ENCODE measurements at regions not wholly inside any gene's neighbourhood (a gene's known extent, or its start where the extent isn't known, plus 50 kb on each side); places are given as distances from the start of the nearest gene placed in this dataset.
"Not testable (repeated sequence)": the region's sequence is repeated elsewhere in the genome, so short reads cannot be mapped to it uniquely, and the experiment has no call there.

DNA sequence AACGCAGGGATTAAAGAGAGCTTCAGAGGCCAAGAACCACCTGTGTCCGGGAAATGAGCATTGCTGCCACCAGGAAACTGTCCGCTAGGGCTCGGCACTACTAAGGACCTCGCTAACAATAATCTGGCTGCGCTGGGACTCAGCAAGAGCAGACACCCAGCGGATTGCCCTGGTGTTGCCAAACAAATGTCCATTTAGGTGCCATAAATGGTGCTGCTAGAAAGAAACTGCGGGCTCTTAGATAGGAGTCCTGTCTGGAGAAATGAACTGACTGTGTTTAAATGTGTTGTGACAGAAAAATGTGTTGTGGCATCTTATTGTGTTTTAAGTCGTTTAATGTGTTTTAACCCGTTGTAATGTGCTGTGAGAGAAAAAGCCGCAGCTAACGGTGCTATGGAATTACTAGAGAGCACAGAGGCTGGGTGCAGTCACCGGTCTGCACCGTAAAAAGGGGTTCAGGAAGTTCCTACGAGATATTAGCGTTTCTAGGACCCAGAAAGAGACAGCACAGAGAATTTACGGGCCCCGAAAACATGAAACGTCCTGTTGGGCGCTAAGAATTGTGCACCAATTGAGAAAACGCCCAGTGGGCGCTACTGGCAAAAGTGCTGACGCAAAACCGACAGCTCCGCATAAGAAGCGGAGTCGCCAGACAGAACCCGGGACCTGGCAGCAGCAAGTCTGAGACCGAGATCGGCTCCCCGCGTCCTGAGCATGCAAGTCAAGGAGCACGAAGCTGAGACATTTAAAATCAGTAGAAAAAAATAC is 90.6 kb downstream of the ANXA2R start:
- no peak for DNase-seq

DNA sequence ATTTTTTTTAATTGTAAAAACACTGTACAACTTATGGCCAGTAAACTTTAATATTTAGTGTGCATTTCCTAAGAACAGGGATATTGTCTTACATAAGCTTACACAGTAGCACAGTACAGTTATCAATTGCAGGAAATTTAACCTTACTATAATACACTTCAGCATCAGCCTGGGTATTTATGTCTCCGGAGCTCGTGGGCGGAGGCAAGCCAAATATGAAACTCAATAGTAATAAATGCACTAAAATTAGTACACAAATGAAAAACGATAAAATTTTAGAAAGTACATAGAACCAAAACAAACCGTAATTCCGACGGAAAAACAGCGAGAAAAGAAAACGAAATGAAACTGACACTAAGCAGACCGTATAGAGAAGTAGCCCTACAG is 91.2 kb downstream of the ANXA2R start:
- no peak for DNase-seq

DNA sequence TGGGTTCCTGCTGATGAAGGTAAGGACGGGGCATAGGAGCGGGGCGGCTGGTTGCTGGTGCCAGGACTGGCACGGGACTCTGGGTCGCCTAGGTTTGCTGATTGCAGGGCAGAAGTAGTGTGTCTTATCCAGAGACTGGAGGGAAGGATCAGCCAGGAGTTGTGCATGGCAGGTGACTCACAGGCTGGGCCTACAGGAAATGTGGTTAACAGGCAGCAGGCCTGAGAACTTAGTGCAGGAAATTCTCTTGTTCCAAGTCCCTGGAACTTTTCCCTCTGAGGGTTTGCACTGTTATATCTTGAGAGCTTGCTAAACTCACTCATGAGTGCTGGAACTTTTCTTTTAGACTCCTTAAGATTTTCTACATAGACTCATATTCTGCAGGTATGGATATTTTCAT is 95.1 kb downstream of the ANXA2R start:
- DNase-seq = no peak

DNA sequence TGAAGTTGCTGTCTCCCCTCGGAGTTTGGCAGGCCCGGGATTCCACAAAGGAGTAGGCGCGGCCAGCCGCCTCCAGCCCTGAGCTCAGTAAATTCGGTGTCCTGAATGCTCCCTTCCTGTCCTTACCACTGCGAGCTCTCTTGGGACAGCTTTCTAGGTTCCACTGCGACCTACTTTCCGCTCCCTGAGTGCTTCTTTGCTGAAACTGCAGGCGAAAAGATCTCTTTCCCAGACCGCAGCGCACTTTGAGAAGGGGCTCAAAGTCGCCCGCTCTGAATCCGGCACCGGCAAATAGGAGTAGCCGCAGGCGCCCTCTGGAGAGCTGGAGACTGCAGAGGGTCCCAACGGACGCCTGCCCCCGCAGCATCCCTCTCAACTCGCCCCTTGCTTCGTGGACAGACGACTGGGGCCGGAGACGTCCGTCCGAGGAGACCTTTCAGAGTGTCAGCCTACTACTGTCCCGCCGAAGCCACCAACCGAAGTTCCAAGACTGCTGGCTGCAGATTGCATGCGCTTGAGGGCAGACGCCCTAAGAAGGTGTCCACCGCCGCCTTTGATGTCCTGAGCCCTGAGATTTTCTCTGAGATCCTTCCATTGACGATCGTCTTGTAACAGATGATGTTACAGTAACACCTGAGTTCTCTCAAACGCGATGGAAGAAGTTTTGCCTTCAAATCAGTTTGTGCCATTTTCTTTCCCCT is 96.0 kb downstream of the ANXA2R start:
- DNase-seq = no peak

DNA sequence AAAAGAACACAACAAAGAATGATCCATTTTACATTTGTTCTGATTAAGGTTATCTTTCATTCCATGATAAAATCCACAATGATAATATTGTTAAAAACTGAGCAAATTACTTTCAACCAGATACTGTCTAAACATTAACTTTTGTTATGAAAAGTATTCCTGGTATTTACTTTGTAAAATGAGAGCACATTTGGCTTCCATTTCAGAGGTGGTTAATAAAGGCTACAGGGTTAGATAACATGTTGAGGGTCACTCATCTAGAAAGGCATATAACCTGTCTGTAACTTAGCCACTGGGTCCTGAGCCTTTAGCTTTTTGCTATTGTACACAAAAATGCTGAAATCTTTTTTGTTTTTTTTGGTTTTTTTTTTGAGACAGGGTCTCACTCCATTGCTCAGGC is 99.3 kb downstream of the ANXA2R start:
- no peak for DNase-seq

DNA sequence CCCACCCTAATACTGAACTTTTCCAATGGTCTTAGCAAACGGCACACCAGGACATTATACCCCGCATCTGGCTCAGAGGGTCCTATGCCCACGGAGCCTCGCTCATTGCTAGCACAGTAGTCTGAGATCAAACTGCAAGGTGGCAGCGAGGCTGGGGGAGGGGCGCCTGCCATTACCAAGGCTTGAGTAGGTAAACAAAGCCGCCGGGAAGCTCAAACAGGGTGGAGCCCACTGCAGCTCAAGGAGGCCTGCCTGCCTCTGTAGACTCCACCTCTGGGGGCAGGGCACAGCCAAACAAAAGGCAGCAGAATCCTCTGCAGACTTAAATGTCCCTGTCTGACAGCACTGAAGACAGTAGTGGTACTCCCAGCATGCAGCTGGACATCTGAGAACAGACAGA is 108.1 kb downstream of the ANXA2R start:
- not testable (repeated sequence) for DNase-seq

DNA sequence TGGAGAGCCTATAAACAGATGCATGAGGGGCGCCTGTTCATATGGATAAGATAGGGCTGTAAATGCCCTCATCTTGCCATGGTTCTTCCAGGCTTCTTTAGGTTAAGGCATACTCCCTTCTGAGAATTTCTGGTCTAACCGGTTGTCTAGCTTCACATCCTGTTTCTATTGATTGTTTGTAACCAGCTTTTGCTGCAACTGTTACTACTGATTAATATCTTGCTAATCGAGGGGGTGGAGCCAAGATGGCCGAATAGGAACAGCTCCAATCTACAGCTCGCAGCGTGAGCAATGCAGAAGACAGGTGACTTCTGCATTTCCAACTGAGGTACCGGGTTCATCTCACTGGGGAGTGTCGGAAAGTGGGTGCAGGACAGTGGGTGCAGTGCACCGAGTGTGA is 108.7 kb downstream of the ANXA2R start:
- not testable (repeated sequence) for DNase-seq

DNA sequence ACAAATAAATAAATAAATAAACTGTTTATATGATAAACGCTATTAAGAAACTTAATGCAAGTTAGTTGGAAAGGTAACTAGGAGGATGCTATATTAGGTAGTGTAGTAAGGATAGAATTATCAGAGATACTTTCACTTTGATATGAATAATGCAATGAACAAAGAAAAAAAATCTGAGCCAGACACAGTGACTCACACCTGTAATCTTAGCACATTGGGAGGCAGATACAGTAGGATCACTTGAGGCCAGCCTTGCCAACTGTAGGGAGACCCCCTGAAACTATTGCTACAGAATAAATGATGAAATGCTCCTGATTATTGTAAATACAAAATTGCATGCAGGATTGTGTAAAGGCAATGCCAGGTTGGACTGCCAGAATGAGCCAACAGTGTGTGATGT is 109.2 kb downstream of the ANXA2R start:
- DNase-seq = no peak

DNA sequence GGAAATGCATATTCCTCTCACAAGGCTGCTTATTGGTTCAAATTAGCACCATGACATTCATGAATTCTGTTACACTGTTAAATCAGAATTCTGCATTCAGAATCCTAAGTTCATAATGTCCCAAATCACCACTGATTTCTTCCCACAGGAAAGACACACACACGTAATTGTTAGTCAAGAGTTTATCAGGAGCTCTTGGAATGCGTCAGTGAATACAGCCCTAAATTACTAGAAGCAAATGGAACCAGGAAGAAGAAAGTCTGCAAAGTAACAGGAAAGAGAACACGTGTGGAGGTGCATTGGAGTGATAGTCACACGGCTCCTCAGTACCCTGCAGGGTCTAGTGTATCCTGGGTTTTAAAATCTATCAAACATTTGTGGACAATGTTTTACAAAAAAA is 110.2 kb downstream of the ANXA2R start:
- DNase-seq = no peak

DNA sequence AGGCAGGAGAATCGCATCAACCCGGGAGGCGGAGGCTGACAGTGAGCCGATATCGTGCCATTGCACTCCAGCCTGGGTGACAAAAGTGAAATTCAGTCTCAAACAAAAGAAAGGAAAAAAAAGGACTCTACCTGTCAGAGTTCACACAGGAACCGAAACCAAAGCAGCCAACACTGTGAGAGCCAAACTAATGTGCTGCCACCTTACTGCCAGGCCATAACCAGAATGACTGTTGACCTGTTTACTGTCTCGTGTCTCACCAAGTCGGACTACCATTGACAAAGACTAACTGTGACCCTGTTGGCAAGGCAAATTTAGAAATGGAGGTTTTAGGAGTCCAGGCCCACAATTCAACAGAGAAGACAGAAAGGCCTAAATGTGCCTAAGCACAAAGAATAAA is 112.4 kb downstream of the ANXA2R start:
- DNase-seq = no peak

DNA sequence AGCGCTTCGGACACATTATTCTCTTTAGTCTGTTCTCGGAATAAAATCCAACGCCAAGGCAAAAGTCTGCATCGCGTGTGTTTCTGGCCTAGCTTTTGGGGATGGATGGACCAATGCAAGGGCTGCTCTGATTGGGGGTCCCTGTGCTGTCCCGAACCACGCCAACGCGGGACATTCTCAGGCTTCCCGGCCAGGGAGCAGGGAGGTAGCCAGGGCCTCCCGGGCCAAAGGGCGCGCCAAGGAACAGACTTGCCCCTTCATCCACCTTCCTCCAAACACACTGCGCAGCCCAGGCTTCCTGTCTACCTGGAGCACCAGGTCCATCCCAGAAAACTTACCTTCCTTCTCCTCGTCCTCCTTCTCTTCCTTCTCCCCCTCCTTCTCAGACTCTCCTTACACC is 113.0 kb upstream of the SELENOP start:
- no peak for DNase-seq

DNA sequence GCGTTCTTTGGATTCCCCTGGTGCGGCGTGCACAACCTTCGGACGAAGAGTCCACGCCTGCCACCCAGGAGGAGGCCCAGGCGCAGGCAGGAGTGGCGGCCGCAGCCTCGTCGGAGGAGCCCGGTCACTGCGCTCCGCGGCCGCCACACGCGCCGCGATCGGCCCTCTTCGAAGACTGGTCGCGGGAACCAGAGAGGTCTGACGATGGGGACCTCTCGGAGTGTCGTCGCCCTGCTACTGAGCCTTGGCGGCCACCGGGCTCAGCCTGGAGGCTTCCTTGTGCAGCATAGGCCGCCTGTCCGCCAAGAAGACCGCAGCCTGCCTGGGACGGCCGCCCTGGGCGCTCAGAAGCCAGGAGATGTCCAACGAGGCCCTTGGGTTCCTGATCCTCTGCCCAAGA is 112.5 kb upstream of the SELENOP start:
- DNase-seq = no peak

DNA sequence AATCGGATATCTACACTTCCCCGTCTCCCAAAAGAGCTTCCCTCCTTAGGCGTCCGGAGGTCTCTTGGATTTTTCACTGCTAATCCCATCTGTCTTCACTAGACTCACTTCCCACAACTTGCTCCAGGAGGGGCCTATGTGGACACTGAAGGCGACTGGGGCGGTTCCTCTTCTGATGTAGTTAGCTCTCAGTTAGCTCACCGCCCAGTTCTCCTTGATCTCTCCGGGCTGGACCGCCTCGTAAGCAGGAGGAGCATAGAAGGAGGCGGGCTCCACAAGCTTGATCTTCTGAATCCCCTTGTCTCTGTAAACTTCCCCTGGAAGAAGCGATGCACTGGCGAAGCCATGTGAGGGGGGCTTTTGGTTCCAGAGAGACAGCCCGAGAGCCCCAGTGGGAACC is 112.0 kb upstream of the SELENOP start:
- no peak for DNase-seq

DNA sequence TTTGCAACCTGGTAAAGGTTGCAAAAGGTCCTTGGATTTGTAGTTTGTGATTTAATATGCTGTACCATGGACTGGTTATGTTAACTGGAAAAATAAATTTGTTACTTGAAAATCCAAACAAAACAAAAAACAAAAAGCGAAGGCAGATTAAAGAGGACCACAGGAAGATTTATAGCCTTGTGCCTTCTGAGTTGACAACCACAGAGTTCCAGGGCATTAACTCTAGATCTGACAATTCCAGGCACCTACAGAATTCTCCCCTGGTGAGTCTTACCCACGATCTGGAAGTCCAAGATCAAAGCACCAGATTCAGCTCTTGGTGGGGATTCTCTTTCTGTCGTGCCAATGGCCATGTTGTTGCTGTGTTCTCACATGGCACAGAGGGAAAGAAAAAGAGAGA is 107.9 kb upstream of the SELENOP start:
- DNase-seq = no peak

DNA sequence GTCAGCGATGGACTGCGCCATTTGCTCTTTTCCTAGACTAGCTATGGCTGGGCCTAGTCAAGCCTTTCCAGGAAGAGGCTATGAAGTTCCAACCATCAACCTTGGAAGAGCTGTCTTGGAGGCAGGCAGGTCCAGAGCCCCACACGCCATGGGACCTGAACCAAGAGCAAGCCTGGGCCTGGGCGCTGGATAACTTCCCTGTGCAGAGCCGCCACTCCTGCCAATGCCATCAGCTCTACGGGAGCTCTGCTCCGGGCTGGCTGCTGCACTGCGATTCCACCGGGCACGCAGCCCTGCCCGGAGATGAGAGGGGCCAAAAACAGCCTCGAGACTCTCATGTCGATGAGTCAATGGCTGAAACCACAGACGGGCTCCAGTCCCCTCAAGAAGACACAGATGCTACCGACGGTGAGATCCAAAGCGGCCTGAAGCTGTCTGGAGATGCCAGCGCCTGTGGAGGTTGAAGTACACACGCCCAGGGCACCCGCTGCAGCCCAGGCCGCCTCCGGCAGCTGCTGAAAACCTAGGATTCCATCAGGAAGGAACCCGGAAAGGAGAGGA is 103.7 kb upstream of the SELENOP start:
- DNase-seq = no peak

DNA sequence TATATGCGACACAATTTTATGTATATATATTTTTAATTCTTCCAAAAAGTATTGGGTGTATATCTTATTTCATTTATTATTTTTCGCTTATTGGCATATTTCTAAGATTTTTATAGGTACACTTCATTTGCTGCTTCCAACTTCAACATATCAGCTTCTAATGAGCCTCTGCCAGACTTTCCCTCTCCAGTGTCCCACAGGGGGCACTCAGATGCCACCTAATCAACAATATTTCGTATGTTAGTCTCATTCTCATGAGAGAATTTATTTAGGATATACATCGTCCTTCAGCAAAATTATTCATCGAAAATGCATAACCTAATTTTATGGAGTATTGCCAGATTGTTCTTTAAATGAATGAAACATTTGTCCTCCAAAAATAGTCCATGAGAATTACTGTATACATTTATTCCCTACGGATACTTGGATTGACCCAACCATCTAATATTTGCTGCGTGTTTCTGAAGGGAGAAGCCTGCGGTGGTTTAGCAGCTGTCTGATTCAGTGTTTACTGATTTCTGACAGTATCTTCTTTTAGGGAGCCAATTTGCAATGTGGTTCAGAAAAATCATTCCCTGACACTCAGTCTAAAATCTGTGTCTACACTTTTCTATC is 100.6 kb upstream of the SELENOP start:
- DNase-seq = peak; percentile 37

DNA sequence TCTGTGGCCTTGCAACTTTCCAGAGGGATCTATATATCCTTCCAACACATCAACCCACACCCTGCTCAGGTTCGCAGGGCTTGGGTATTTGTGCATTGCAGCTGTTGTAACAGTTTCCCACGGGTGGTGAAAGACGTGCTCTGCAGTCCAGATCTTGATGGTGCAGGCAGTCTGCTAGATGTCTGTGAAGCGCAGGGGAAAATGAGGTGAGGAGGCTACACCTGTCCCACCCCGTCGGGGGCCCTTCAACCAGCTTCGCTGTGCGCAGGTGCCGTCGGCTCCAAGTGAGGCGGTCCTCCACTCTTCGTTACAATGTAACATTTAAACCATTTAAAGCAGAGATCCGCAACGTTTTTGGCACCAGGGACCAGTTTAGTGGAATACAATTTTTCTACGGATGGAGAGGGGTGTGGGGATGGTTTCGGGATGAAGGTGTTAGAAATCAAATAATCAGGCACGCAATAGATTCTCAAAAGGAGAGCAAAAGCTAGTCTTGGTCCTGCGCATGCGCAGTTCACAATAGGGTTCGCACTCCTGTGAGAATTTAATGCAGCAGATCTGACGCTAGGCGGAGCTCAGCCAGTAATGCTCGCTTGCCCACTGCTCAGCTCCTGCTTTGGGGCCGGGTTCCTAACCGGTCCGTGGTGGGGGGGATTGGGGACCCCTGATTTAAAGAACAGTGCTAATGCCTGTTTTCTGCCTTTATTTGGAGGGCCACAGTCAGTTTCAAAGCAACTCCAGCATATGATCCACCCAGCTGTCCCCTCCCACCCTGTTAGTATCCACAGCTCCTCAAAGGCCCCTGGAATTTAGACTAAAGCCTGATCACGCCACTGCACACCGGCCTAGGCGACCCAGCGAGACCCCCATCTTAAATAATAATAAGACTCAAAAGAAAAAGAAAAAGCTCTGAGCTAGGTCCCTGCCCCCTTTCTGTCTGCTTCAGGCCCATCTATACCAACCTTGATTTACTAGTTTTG is 97.1 kb upstream of the SELENOP start:
- DNase-seq = peak; percentile 78

DNA sequence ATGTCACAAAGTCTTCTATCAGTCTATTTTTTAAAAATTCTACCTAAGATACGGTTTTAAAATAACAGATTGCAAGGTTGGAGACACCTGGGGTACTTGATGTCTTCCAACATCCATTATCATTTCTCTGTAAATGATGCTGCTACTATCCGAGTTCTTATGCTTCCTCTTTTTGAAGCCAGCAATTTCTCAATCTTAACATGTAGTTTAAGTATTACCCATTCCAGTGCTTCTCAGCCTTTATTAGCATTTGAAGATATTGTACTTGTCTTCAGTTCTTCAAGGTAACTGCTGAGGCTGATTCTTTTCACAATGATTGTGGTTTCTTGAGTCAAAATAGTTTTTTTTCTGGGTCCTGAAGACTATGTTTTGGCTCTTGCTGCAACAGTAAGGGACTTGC is 96.4 kb upstream of the SELENOP start:
- DNase-seq = no peak

DNA sequence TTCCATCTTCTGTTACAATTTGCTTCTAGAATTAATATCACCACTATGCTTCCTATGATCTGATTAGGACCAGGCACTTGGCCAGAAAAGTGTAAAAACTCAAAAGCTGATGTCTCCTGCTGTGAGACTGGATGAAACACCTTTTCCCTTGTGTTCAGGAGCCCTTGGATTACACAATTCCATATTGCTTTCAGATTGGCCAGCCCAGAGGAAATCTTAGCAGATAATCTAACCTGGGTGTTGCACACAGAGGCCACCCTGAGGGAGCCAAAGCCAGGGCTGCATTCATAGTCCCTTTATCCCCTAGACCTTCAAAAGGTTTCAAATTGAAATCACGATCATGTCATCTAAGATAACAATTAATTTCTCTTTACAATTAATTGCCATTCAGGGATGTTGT is 94.1 kb upstream of the SELENOP start:
- no peak for DNase-seq

DNA sequence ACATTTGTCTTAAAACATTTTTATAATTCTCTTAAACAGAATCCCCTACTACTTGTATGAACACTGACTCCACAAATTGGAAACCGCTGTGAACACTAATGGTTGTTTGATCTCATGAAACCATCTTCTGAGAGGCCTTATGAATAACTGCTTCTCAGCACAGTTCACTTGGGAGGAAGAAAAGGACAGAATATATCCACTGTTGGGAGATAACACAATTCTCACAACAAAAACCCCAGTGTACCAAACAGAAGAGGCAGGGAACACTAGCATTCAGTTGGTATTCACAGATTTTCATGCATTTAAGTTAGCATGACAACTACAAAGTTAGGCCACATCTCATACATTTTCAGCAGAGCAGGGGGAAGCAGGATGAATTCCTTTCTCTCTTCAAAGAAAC is 89.0 kb upstream of the SELENOP start:
- no peak for DNase-seq

DNA sequence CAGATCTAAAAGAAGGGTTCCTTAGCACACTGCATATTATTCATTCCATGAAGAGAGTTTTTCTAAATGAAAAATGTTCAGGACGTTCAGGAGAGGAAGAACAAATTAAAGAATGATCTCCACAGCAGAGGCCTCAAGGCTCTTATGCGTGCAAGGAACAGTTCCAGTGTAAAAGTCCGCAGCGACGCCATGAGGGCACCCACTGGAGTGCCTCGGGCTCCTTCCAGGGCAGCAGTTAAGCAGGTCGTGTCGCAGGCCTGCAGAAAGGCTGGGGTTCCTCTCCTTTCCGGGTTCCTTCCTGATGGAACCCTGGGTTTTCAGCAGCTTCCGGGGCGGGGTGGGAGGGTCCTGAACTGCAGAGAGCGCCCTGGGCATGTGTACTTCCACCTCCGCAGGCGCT is 87.1 kb upstream of the SELENOP start:
- DNase-seq = no peak

DNA sequence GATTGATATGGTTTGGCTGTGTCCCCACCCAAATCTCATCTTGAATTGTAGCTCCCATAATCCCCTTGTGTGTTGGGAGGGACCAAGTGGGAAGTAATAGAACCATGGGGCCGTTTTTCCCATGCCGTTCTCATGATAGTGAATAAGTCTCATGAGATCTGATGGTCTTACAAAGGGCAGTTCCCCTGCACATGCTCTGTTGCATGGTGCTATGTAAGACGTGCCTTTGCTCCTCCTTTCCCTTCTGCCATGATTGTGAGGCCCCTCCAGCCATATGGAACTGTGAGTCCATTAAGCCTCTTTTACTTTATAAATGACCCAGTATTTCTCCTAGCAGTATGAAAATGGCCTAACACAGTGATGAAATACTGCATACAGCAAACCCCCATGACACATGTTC is 84.8 kb upstream of the SELENOP start:
- no peak for DNase-seq

DNA sequence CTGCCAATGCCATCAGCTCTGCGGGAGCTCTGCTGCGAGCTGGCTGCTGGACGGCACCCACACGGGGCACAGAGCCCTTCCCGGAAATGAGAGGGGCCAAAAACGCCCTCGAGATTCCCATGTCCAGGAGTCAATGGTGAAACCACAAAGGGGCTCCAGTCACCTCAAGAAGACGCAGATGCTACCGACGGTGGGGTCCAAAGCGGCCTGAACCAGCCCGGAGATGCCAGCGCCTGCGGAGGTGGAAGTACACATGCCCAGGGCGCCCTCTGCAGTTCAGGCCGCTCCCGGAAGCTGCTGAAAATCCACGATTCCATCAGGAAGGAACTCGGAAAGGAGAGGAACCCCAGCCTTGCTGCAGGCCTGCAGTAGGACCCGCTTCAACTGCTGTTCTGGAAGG is 82.4 kb upstream of the SELENOP start:
- no peak for DNase-seq
